Testis (tissue), 2 donors: ENCODE measurements at regions not wholly inside any gene's neighbourhood (a gene's known extent, or its start where the extent isn't known, plus 50 kb on each side); places are given as distances from the start of the nearest gene placed in this dataset.

Experiments
- DNase-seq: peaks from one replicate; pipeline ENCODE4 v3.0.0-alpha.2; 2019
- H3K27ac ChIP-seq, 2 donors: fragments of 200-600 bp; sonication (generic); one replicate each; pipeline ENCODE4 v1.5.1; 2019
- H3K27me3 ChIP-seq: fragments of 200-600 bp; sonication (generic); one replicate; pipeline ENCODE4 v1.5.1; 2019
- H3K36me3 ChIP-seq: fragments of 200-600 bp; sonication (generic); one replicate; pipeline ENCODE4 v1.5.1; 2017; ENCODE audit warnings: low read depth; ENCODE audit errors: missing control alignments
- H3K4me1 ChIP-seq: fragments of 200-600 bp; sonication (generic); one replicate; pipeline ENCODE4 v1.5.1; 2019
- H3K4me3 ChIP-seq, 2 donors: fragments of 200-600 bp; sonication (generic); one replicate each; pipeline ENCODE4 v1.5.1; 2017 to 2019
- H3K9me3 ChIP-seq: fragments of 200-600 bp; sonication (generic); one replicate; pipeline ENCODE4 v1.5.1; 2017
- CTCF ChIP-seq, 3 experiments: fragments of 450-650 bp in 2 of 3; fragments of 200-600 bp in 1 of 3; sonication (generic) in 1 of 3; IDR thresholded peaks; one replicate each; pipeline ENCODE4 v1.5.1; 2016 to 2019; ENCODE audit warnings: antibody characterized with exemption in 3 of 3, mild to moderate bottlenecking in 2 of 3, moderate library complexity in 1 of 3
- POLR2A ChIP-seq: fragments of 450-650 bp; IDR thresholded peaks from one replicate; pipeline ENCODE4 v1.6.1; 2017; ENCODE audit warnings: antibody characterized with exemption, mild to moderate bottlenecking, moderate library complexity
- WGBS, 2 donors: methylation state at CpG; one replicate each; pipeline ENCODE4 v1.1.5; 2018; 5-methylcytosine and 5-hydroxymethylcytosine counted together
- intact Hi-C: fragments of 100-400 bp; cut with DNase I; formaldehyde crosslinking; loops from one replicate; pipeline ENCODE4 v1.15.1; 2023; ENCODE audit warnings: low total_unique reads

DNA sequence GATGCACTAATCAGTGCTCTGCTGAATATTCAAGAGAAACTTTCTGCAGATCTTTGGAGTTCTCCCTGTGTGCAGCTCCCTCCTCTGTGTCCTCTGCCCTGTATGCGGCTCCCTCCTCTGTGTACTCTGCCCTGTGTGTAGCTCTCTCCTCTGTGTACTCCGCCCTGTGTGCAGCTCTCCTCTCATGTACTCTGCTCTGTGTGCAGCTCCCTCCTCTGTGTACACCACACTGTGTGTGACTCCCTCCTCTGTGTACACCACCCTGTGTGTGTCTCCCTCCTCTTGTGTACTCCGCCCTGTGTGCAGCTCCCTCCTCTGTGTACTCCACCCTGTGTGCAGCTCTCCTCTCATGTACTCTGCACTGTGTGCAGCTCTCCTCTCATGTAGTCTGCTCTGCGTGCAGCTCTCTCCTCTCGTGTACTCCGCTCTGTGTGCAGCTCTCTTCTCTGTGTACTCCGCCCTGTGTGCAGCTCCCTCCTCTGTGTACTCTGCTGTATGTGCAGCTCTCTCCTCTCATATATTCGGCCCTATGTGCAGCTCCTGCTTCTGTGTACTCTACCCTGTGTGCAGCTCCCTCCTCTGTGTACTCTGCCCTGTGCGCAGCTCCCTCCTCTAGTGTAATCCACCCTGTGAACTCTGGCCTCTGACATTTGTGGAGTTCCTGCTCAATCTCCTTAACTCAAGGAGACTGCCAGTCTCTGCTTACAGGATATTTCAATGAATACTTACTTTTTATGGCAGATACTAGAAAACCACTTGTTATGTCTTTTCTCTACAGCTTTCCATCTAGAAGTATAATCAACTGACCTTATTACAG lies 280.4 kb downstream of the GLRX3 start:
- WGBS, 2 donors: 80 to 82% methylated on average over 9 of the region's 9 CpGs
- H3K27ac ChIP-seq: no peak overlapping the region
- no peaks in the 10 kb centered on the region for H3K4me1 ChIP-seq
- no peak for TF ChIP-seq CTCF (IDR thresholded peaks at IDR 0.05)
- no peak for TF ChIP-seq POLR2A
- DNase-seq: no peak
- H3K4me3 ChIP-seq: no peak overlapping the region
- H3K36me3 ChIP-seq: no peaks in the 10 kb centered on the region
- no peaks in the 10 kb centered on the region for H3K27me3 ChIP-seq
- no peaks in the 10 kb centered on the region for H3K9me3 ChIP-seq
- intact Hi-C loops: no loop called here

DNA sequence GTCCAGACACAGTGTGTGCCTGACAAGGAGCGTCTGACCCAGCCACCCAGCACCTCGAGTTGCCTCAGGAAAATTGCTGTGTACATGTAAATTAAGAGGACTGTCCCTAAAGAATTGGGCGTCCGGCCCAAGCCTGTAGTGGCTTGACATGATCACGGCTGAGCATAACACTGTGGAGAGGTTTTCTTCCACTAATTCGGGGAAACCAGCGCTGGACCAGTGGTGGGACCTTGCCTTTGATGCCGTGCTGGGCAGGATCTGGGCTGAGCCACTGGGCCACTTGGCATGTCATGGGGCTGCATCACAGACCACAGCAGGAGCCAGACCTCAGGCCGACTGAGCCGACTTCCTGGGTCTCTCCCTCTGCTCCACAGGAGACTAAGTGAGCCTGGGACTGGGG lies 282.5 kb downstream of the GLRX3 start:
- Histone ChIP-seq H3K27me3 (no peaks in the 10 kb centered on the region), H3K27ac (no peak overlapping the region), H3K9me3 (no peaks in the 10 kb centered on the region), H3K4me3 (no peak overlapping the region), H3K4me1 (no peaks in the 10 kb centered on the region), H3K36me3 (no peaks in the 10 kb centered on the region)
- DNase-seq: no peak
- 74 to 87% methylated on average over 8 to 10 of the region's 10 CpGs for WGBS, 2 donors
- intact Hi-C loops: no loop called here
- TF ChIP-seq POLR2A (no peak), CTCF (IDR thresholded peaks at IDR 0.05) (no peak)

GRCh38 chr10:130421909-130422308 lies 285.7 kb downstream of the GLRX3 start:
- Histone ChIP-seq H3K27ac (no peak overlapping the region), H3K9me3 (no peaks in the 10 kb centered on the region), H3K4me3 (no peak overlapping the region), H3K4me1 (no peaks in the 10 kb centered on the region), H3K36me3 (no peaks in the 10 kb centered on the region), H3K27me3 (no peaks in the 10 kb centered on the region)
- 77 to 83% methylated on average over 8 to 9 of the region's 9 CpGs for WGBS, 2 donors
- intact Hi-C loops: no loop called here
- TF ChIP-seq POLR2A (no peak), CTCF (IDR thresholded peaks at IDR 0.05) (no peak)
- no peak for DNase-seq

DNA sequence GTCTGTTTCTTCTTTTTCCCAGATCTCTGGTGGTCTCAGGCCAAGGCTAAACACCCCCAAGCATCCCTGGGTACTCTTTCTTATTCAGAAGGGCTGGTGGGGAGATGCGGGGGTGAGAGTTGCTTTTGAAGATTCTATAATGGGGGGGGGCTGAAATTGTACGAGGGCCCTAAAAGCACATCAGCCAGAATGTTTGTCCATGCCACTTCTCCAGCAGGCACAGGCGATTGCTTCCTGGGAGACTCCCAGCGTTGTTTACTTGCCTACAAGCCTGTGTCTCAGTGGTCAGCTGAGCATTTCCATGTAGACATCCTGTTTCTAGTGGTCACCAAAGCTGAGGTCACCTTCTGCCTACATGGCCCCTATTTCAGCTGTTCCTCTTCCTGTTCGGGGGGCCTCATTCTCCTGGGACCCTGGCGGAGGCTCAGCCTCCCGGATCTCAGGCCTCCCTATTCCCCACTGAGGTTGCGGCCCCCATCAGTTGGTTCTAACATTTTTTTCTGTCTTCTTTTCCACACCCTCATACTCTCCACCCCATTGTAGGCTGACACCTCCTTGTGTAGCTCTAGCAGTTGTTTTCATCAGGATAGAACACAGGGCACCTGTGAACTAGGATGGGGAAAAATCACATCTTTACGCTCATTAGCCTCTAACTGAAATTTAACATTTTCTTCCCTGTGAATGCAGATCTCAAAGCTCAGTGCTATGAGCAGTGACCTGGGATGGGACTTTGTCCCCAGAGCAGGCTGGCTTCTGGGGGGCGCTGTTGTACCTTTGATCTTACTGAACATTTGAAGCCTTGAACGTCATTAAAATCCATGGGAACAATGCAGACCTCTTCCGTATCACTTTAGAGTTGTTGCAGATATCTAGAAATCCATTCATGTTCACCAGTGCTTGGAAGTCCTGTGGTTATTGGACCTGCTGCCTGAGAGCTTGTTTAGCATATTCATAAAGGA lies 286.5 kb downstream of the GLRX3 start:
- Histone ChIP-seq H3K27ac (no peak overlapping the region), H3K9me3 (no peaks in the 10 kb centered on the region), H3K27me3 (no peaks in the 10 kb centered on the region), H3K4me1 (no peaks in the 10 kb centered on the region), H3K36me3 (no peaks in the 10 kb centered on the region), H3K4me3 (no peak overlapping the region)
- WGBS, 2 donors: 81 to 83% methylated on average over 11 to 12 of the region's 12 CpGs
- DNase-seq: no peak
- TF ChIP-seq POLR2A (no peak), CTCF (IDR thresholded peaks at IDR 0.05) (no peak)
- intact Hi-C loops: no loop called here
